Hematopoietic multipotent progenitor cell treated with erythropoietin and hydrocortisone succinate and interleukin-3 and kit ligand, for 6 days (in vitro differentiated cells): ENCODE measurements at regions not wholly inside any gene's neighbourhood (a gene's known extent, or its start where the extent isn't known, plus 50 kb on each side); places are given as distances from the start of the nearest gene placed in this dataset.

ENCODE experiments used
- DNase-seq: peaks from one replicate; pipeline ENCODE4 v3.0.0-alpha.2; 2015

DNA sequence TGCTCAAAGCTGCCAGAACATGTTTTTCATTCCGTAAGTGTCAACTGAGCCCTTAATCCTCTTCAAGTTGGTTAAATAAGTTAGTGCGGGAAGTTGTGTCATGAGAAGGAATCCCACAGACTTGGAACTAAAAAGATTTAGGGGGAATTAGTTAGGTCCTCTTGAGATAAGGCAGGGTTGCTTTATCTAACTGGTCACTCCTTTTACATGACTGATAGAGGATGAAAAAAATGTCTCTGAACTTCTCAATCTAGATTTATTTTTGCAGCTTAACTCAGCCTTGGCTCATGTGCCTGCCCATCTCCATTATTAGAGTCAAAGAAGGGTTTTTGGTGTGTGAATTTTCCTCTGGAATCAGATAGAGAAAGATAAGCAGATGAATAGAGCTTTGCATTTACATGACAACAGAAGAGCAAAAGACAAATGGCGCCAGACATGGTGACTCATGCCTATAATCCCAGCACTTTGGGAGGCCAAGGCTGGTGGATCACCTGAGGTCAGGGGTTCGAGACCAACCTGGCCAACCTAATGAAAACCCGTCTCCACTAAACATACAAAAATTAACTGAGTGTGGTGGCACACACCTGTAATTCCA, 882.9 kb downstream of the RPA4 start:
- no peak for DNase-seq

DNA sequence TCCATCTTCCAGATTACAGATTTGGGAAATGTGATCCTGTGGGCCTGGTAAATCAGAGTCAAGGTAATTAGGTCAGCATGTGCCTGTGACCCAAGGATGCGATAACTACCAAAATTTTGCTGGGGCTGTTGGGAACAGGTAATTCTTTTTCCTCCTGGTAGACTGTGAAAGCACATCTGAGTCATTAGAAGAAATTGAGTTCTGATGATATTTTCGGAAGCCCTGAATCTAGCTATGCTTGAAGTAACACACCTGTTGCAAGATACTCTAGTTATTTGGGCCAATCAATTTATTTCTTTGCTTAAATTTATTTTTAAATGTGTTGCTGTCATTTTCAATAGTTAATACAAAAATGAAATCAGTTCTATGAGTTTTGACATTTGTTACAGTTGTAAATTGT, 903.6 kb downstream of the RPA4 start:
- no peak for DNase-seq

GRCh38 chrX:97787849-97788248, 904.1 kb downstream of the RPA4 start:
- no peak for DNase-seq

- peak; percentile 7 for DNase-seq
Measured at GRCh38 chrX:97790850-97791249, 907.1 kb downstream of the RPA4 start.

DNA sequence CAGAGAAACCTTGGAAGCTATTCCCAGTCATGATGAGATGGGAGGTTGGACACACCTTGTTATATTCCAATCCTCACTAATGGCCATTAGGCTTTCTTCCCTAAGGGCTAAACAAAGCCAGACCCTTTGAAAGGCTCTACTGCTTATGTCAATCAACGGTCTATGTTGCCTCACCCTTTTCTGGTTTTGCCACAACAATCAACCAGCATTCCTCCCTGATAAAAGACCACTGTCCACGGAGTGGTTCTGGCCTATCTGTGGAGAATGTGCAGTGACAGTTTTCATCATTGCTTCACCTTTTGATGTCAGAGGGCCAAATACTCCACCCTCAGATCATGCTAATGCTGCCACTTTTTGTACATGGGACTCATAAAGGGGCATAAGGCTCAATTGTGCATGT, 913.4 kb downstream of the RPA4 start:
- DNase-seq: no peak

DNA sequence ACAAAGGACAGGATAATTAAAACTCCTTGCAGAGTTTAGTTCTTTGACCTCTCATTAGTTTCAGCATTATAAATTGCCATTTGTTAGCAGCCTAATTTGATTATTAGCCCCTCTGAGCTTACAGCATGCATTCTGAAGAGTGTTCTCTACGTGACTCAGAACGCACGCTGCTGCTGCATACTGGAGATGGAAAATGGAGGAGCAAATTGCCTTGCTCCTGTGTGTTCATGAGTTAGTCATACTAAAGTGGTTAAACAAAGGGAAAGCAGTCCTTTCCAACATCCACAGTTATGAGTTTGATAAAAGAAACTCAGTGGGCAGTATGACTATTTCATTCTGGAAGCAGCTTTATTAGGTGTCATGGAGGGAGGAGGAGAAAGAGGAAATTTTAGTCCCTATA, 922.5 kb downstream of the RPA4 start:
- DNase-seq: no peak

GRCh38 chrX:97806946-97807345, 923.2 kb downstream of the RPA4 start:
- no peak for DNase-seq

DNA sequence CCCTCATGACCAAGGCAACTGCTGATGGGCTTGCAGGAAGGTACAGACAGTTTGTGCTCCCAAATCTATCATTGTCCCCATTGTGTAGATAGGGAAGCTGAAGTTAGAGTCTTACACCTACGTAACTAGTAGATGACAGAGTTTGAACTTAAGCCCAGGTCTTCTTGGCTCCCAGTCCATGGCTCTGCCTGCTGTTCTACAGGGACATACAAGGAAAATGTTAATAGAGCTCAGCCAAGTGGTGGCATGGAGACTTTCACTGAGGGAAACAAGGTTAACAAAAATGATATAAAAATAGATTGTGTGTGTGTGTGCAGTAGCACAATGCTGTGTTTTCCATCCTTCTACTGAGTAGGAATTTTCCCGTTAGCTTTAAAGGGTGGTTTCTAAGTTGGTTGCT, 936.5 kb downstream of the RPA4 start:
- no peak for DNase-seq

DNA sequence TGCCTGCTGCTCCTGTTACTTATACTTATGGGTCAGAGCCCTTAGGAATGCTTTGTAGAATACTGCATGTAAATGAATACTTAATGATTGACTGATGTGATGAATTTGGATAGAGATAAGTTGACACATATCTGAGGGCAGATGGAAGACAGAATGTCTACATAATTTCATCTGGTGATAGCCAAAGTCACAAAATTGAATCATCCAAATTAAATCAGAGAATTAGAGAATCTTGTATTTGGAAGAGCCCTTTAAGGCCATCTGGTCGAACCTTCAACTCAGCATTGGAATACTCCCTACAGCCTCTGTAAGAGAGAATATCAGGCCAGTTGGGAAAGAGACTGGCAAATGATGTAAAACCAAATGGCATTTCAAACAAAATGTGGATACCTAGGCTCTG, 944.8 kb downstream of the RPA4 start:
- DNase-seq: no peak

- no peak for DNase-seq
Measured at GRCh38 chrX:97835969-97836368, 952.3 kb downstream of the RPA4 start.

GRCh38 chrX:97841544-97842179, 958.0 kb downstream of the RPA4 start:
- DNase-seq: no peak

- no peak for DNase-seq
Measured at GRCh38 chrX:97842468-97843199, 958.9 kb downstream of the RPA4 start.

DNA sequence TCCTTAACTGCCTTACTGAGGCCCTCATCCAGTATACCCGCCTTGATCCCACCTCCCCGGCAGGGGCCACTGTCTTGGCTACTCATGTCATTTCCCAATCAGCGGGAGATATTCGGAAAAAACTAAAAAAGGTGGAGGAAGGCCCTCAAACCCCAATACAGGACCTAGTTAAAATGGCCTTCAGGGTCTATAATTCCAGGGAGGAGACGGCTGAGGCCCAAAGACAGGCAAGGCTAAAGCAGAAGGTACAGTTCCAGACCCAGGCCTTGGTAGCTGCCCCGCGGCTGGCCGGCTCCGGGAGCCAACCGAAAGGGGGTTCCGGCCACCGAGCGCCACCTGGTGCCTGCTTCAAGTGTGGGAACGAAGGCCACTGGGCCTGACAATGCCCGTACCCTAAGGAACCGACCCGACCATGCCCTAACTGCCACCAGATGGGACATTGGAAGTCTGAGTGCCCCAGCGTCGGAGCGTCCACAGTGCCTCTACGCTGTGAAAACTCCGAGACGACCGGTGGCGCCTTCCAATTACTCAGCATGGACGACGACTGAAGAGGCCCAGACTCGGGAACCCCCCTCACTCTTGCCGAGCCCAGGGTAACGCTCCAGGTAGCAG, 959.6 kb downstream of the RPA4 start:
- DNase-seq: no peak

- DNase-seq: no peak
Measured at GRCh38 chrX:97844161-97844560, 960.5 kb downstream of the RPA4 start.

GRCh38 chrX:97844943-97845342, 961.2 kb downstream of the RPA4 start:
- no peak for DNase-seq

DNA sequence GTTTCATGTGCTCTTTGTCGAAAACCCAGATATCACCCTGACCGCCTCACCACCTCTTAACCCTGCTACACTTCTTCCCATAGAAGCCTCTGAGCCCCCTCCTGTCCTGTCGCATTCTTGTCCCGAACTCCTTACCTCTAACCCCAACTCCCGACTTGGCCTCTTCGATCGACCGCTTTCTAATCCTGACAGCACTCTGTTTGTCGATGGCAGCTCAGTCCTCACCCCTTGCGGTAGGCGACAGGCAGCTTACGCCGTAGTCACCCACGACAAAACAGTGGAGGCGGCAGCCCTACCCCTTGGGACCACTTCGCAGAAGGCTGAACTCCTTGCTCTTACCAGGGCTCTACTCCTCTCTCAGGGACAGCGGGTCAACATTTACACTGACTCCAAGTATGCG, 961.7 kb downstream of the RPA4 start:
- no peak for DNase-seq

- no peak for DNase-seq
Measured at GRCh38 chrX:97846228-97846627, 962.5 kb downstream of the RPA4 start.

DNA sequence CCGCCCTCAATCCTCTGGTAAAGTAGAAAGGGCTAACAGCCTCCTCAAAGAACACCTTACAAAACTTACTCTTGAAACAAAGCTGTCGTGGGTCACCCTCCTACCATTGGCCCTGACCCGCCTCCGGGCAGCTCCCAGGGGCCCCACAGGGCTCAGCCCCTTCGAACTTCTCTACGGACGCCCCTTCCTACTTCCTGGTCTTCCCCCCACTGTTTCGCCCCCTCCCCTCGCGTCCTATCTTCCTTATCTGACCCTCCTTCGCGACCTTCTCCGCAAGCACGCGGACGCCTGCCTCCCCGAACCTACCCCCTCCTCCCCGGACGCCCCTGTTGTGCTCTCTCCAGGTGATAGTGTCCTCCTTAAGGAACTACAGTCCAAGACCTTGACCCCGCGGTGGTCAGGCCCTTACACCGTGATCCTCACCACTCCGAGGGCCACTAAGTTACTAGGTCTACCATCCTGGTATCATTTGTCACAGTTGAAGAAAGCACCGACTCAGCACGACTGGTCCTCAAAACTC, 963.1 kb downstream of the RPA4 start:
- no peak for DNase-seq

DNA sequence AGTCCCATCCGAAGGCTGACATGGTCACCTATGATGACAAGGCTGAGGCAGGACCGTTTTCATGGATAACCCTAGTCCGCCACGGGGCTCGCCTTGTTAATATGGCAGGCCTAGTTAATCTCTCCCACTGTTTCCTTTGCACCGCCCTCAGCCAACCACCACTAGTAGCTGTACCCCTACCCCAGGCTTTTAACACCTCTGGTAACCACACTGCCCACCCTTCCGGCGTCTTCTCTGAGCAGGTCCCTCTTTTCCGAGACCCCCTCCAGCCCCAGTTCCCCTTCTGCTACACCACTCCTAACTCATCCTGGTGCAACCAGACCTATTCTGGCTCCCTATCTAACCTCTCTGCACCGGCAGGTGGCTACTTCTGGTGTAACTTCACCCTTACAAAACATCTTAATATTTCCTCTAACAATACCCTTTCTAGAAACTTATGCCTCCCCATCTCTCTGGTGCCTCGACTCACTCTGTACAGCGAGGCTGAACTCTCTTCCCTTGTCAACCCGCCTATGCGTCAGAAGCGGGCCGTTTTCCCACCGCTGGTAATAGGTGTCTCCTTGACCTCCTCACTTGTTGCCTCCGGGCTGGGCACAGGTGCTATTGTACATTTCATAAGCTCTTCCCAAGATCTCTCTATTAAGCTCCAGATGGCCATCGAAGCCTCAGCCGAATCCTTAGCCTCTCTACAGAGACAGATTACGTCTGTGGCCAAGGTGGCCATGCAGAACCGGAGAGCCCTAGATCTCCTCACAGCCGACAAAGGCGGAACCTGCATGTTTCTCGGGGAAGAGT, 964.4 kb downstream of the RPA4 start:
- DNase-seq: no peak

DNA sequence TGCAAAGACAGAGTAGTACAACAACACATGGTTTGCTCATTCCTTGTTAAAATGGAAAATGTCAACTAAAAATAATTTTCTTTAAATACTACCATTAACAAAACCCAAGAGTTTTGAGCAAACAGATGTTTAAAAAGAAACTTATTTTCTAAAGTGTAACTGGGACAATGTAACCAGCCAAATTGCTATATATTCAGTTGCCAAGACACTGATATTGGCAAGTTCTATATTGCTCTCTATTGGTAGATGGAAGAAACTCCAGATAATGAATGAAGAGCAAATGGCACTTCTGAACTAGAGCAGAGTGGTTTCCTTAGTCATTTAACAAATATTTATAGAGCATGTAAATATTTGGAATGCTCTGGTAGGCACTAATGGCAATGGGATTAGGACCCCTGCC, 966.2 kb downstream of the RPA4 start:
- DNase-seq: no peak

DNA sequence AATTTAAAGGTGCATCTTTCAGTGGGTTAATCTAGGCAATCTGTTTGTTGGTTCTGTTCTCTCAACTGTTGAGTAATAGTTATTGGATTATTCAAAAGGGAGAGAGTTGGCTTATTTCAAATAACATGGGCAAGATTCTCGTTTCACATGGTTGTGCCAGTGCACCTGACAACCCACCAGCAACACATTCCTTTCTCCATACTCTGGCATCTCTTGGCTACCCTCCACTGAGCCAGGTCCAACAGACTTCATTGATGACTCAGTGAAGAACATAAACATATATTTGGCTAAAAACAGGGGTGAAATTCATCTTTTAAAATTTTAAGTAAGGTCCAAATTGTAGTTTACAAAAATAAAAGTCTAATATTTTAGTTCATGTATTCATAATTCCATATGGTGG, 967.2 kb downstream of the RPA4 start:
- DNase-seq: no peak

DNA sequence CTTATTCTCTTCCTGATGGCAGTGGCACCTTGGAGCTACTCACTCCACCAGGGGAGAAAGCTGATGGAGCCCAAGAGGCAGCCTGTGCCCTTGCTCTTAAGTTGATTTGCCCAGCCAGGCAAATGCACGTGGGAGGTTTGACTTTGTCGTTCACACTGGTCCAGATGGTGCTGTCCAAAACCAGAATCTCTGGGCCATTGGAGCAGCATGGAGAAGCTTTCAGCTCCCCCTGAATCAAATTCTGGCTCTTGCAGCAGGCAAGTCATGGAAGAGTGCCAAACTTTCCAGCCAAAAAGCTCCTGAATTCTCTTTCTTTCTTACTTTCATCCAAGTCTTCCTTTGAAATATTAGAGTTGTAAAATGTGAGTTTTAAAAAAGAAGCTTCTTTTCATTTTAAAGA, 970.4 kb downstream of the RPA4 start:
- DNase-seq: no peak

DNA sequence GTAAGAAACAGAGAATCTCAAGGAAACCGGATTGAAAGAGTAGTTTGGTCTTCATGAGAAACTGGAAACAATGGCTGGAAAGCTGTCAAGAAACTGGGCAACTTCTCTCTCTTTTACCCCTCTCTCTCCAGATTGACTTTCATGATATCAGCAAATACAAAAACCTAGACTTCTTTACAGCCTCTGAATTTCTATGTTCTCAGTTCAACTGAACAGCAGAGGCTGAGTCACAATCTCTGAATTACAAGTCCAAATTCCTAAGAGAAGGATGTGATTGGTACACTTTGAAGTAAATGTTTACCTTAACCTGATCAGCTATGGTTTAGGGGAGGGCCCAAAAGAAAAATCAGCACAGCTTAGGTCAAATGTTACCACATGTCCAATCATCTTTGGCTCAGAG, 974.9 kb downstream of the RPA4 start:
- DNase-seq: no peak
